GM18861 (cell line): ENCODE measurements at regions not wholly inside any gene's neighbourhood (a gene's known extent, or its start where the extent isn't known, plus 50 kb on each side); places are given as distances from the start of the nearest gene placed in this dataset.

Experiments used
- ATAC-seq: cut with Tn5 transposase; IDR thresholded peaks from one replicate; pipeline ENCODE4 v1.9.1; 2021; ENCODE audit not compliant: unreplicated experiment

GRCh38 chr1:233516732-233517131, 97.2 kb upstream of the KCNK1 start:
- no peak for ATAC-seq

DNA sequence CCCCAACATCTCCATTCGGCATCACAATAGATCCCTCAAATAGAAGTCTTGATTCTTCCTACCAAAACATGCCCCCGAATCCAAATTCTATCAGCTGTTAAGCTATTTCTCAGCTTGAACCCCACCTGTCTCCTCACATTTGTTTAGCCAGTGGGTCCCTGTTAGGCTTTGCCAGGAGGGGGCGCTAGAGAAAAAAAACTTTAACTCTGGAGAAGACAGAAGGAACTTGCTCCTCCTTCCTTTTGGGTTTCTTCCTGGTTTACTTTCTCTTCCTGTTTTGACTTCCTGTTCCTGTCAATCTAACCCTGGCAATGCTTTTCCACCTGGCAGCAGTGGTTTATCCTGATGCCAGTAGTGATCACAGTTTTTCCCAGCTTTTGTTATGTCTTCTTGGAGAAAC, 95.6 kb upstream of the KCNK1 start:
- no peak for ATAC-seq

DNA sequence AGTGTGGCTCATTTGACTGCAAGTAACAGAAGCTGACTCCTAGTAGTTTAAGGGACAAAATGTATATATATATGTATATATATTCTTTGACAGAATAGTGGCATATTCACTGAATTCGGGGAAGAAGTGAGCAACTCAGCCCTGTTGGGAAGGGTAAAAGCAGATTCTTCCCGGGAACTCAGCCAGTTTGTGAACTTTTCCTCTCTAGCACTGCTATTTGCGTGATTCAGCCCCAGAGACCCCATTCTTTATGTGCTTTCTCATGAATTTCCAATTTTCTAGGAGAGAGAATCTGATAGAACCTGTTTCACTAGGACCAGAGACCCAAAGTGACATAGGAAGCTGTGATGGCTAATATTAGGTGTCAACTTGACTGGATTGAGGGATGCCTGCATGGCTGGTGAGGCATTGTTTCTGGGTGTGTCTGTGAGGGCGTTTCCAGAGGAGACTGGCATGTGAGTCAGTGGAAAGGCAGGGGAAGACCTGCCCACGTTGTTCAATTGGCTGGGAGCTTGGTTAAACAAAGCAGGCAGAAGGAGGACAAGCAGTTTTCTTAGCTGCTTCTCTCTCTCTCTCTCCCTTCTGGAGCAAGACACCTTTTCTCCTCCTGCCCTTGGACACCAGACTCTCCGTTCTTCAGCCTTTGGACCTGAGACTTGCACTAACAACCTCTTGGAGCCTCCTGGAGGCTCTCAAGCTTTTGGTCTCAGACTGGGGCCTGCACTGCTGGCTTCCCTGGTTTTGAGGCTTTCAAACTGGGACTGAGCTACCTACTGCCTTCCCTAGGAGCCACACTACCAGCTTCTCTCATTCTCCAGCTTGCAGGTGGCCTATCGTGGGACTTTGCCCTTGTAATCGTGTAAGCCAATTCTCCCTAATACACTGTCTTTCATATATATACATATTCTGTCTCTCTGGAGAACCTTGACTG, 93.4 kb upstream of the KCNK1 start:
- ATAC-seq: no peak

DNA sequence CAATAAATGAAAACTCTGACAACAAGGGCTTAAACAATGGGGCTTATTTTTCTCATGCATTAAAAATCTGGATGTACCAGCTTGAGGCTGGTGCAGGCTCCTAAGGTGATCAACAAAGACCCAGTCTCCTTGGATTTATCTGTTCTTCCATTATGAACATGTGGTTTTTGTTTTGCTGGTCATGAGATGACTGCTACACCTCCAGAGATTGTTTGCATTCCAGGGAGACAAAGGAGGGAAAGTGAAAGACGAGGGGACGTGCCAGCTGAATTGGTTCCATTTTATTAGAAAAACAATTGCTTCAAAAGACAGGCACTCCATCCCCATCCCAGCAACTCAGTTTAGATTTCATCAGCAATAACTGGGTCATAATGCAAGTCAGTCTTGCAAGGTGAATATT, 90.9 kb upstream of the KCNK1 start:
- no peak for ATAC-seq

- no peak for ATAC-seq
Observed at GRCh38 chr1:233527818-233528217, 86.1 kb upstream of the KCNK1 start.

GRCh38 chr1:233530665-233531386, 83.1 kb upstream of the KCNK1 start:
- ATAC-seq: no peak

DNA sequence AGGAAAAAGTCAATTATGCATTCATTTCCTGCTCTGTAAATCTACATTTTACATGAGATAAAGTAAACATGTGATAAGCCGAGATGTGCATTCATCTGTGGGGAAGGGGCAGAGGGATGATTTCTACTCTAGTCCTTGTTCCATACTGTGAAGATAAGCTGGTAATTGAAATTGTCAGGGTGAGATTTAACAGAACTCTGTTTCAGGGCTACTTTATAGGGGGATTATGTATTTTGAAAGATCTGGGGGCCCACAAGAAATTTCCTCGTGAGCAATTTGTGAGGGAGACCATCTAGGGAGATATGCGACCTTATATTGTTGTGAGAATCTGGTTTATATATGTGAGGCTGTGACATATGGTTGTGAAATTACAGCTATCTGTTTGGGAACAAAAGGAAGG, 73.1 kb upstream of the KCNK1 start:
- no peak for ATAC-seq

- no peak for ATAC-seq
Observed at GRCh38 chr1:233543338-233544255, 70.3 kb upstream of the KCNK1 start.

DNA sequence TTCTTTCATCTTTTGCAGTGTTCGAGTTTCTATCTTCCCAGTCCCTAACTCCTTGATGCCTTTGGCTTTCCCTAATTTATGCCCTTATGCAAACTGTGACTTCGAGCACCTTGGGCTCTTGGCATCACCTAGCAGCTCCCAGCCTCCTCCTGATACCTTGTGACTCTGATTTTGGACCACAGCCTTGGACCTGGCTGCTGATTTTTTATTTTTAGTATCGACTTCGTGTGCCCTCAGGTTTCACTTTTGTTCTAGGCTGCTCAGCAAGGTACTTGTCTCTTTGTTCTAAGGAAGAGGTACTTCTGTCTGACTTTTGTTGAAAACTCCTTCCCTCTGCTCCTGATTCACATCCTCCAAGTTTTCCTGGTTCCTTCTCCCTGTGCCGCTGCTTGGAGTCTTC, 69.6 kb upstream of the KCNK1 start:
- no peak for ATAC-seq

DNA sequence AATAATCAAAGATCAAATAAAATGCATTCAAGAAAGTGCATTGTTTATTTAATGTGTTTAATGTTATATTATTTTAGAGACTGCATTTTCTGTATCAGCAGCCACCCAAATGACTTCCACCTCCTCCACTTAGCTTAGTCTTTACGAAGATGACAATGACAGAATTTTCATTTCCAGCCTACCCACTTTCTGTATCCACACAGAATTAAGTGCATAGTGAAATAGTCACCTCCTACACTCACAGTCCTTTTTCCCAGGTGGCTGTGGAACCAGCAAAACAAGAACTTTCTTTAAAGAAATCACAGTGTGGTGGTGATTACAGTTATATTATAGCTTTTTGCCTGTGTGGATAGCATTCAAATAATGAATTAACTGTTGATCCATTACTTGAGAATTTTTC, 66.2 kb upstream of the KCNK1 start:
- no peak for ATAC-seq

GRCh38 chr1:233549404-233549803, 64.5 kb upstream of the KCNK1 start:
- no peak for ATAC-seq

- no peak for ATAC-seq
Observed at GRCh38 chr1:233549917-233550316, 64.0 kb upstream of the KCNK1 start.

DNA sequence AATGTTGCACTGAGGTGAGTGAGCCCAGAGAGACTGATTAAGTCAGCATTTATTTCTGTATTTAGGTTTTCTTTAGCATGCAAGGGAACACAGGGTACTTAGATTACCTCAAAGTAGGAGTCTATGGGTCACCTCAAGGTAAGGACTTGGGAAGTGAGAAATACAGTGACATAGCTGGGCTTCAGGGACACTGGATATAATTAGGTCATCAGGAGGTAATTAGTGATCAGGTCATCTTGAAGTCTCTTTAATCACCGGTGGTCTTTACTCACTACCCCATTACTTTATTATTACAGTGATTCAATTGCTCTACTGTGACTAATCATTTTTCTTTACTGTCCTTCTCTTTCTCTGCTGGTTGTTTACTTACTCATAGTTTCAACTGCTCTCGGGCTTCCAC, 59.9 kb upstream of the KCNK1 start:
- ATAC-seq: no peak

DNA sequence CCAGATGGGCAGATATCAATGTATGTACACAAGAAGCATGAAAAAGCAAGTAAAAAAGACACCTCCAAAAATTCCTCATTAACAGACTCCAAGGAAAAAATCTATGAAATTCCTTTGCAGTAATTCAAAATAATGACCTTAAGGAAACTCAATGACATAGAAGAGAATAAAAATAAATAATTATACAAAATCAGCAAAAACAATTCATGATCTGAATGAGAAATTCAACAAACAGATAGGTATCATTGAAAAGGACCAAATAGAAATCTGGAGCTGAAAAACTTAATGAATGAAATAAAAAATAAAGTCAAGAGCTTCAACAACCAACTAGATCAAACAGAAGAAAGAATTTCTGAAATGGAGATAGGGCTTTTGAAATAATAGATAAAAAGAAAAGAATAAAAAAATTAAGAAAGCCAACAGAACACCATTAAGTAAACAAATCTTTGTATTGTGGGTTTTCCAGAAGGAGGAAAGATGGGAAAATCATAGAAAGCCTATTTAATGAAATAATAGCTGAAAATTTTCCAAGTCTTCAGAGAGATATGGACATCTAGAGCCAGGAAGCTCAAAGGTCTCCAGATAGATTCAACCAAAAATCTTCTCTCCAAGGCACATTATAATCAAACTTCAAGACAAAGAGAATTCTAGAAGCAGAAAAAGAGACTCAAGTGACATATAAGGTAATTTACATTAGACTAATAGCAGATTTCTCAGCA, 52.0 kb upstream of the KCNK1 start:
- no peak for ATAC-seq
